HepG2 (cell line): ENCODE measurements at regions not wholly inside any gene's neighbourhood (a gene's known extent, or its start where the extent isn't known, plus 50 kb on each side); places are given as distances from the start of the nearest gene placed in this dataset.

Experiments
- ATAC-seq: fragments of 200-7000 bp; cut with Tn5 transposase; 3 replicates; pipeline ENCODE4 v1.9.1; 2020; ENCODE audit warnings: mild to moderate bottlenecking, moderate library complexity
- BruUV-seq: library from RNA; stranded (reverse); fragments of 400-500 nt; replicated peaks from 2 replicates; lab custom pipeline; 2021; lab: Mats Ljungman, UMichigan
- CTCF ChIA-PET: fragments of 300-600 bp; formaldehyde crosslinking; extraction: SDS; loops from one replicate; lab custom pipeline; 2021; ENCODE audit warnings: low total read pairs, inconsistent platforms, low intra/inter-chr PET ratio; lab: Yijun Ruan, JAX
- POLR2A ChIA-PET: fragments of 350-600 bp; sonication (Branson Sonifier 250); formaldehyde crosslinking; loops from one replicate; lab custom pipeline; 2020; ENCODE audit warnings: antibody characterized with exemption, inconsistent platforms; lab: Yijun Ruan, JAX
- DNase-seq: peaks from one replicate; pipeline ENCODE4 v3.0.0-alpha.2; 2015; ENCODE audit warnings: low spot score
- FAIRE-seq: peaks from 3 replicates; lab custom pipeline; 2011; peaks lifted over from hg19 to GRCh38; lab: Jason Lieb, UNC
- H2AFZ ChIP-seq: one replicate; pipeline ENCODE4 v1.6.1; 2011; ENCODE audit warnings: low read length, inconsistent platforms
- H3K27ac ChIP-seq: fragments of 300-600 bp; 3 replicates; pipeline ENCODE4 v1.8.0; 2011; ENCODE audit warnings: mixed run types, mild to moderate bottlenecking, mixed read lengths, low read length, inconsistent platforms; ENCODE audit not compliant: insufficient read depth; ENCODE audit errors: extremely low read length
- H3K27me3 ChIP-seq, 2 experiments: fragments of 200-600 bp in 1 of 2; 2 replicates in 1 of 2; 3 replicates in 1 of 2; pipeline versions ENCODE4 v1.6.0 to v1.8.0; 2011; ENCODE audit warnings: low read length in 2 of 2, mild to moderate bottlenecking in 2 of 2, moderate library complexity in 2 of 2, inconsistent platforms in 1 of 2; ENCODE audit not compliant: insufficient read depth in 2 of 2, control insufficient read depth in 1 of 2
- H3K36me3 ChIP-seq, 2 experiments: fragments of 200-600 bp in 1 of 2; replicated peaks in 1 of 2; 2 replicates in 1 of 2; 3 replicates in 1 of 2; pipeline versions ENCODE4 v1.5.1 to v1.8.0; 2011; ENCODE audit warnings: low read length in 2 of 2, inconsistent platforms in 1 of 2; ENCODE audit not compliant: insufficient read depth in 2 of 2, control insufficient read depth in 1 of 2
- H3K4me1 ChIP-seq: 2 replicates; pipeline ENCODE4 v1.5.1; 2012; ENCODE audit warnings: low read length, inconsistent platforms; ENCODE audit not compliant: insufficient read depth
- H3K4me2 ChIP-seq: 2 replicates; pipeline ENCODE4 v1.6.0; 2011; ENCODE audit warnings: low read depth, low read length, inconsistent platforms
- H3K4me3 ChIP-seq, 3 experiments: fragments of 200-600 bp in 1 of 3; sonication (generic), shearing (Covaris generic) in 1 of 3; replicated peaks in 1 of 3; 2 replicates each; pipeline ENCODE4 v1.5.1; 2011 to 2016; ENCODE audit warnings: low read length in 3 of 3, inconsistent platforms in 2 of 3, low read depth in 2 of 3, mild to moderate bottlenecking in 2 of 3, control low read depth in 1 of 3, mixed read lengths in 1 of 3; ENCODE audit not compliant: insufficient read depth in 1 of 3
- H3K79me2 ChIP-seq: one replicate; pipeline ENCODE4 v1.6.1; 2011; ENCODE audit warnings: low read length, inconsistent platforms; ENCODE audit not compliant: insufficient read depth
- H3K9ac ChIP-seq: 2 replicates; pipeline ENCODE4 v1.6.0; 2011; ENCODE audit warnings: mild to moderate bottlenecking, low read depth, low read length, inconsistent platforms; ENCODE audit not compliant: insufficient read depth
- H3K9me3 ChIP-seq: 2 replicates; pipeline ENCODE4 v1.5.1; 2012; ENCODE audit warnings: mild to moderate bottlenecking, low read length
- H4K20me1 ChIP-seq: 2 replicates; pipeline ENCODE4 v1.6.0; 2011; ENCODE audit warnings: inconsistent platforms, mild to moderate bottlenecking, low read length, moderate library complexity; ENCODE audit not compliant: insufficient read depth
- ETV6 ChIP-seq: sonication (generic); formaldehyde crosslinking; conservative IDR thresholded peaks from 2 replicates; pipeline ENCODE4 v1.4.0; 2020; ENCODE audit warnings: missing genetic modification reagents
- FOXC1 ChIP-seq: sonication (generic); formaldehyde crosslinking; IDR thresholded peaks from 2 replicates; pipeline ENCODE4 v1.8.0; 2022; ENCODE audit warnings: mild to moderate bottlenecking, missing genetic modification reagents, borderline replicate concordance
- JUN ChIP-seq: sonication (generic); formaldehyde crosslinking; IDR thresholded peaks from 2 replicates; pipeline ENCODE4 v1.4.0; 2020; ENCODE audit warnings: mild to moderate bottlenecking, missing genetic modification reagents
- MBNL3 ChIP-seq: fragments of 250-450 bp; sonication (Bioruptor Pico); conservative IDR thresholded peaks from 2 replicates; pipeline ENCODE4 v1.8.0; 2022; ENCODE audit warnings: mild to moderate bottlenecking, inconsistent platforms
- MEIS1 ChIP-seq: sonication (generic); formaldehyde crosslinking; IDR thresholded peaks from 2 replicates; pipeline ENCODE4 v1.9.0; 2021; ENCODE audit warnings: mild to moderate bottlenecking, missing genetic modification reagents, moderate library complexity, borderline replicate concordance
- NR1H2 ChIP-seq: sonication (generic); formaldehyde crosslinking; IDR thresholded peaks from 2 replicates; pipeline ENCODE4 v1.8.1; 2022; ENCODE audit warnings: low read depth, missing genetic modification reagents, borderline replicate concordance
- STAT5B ChIP-seq: sonication (generic); formaldehyde crosslinking; IDR thresholded peaks from 2 replicates; pipeline ENCODE4 v1.4.0; 2020; ENCODE audit warnings: missing genetic modification reagents
- TCF7 ChIP-seq: sonication (generic); IDR thresholded peaks from 2 replicates; pipeline ENCODE4 v1.6.1; 2016; ENCODE audit warnings: antibody characterized with exemption, low read depth
- THYN1 ChIP-seq: sonication (generic); formaldehyde crosslinking; IDR thresholded peaks from 2 replicates; pipeline ENCODE4 v1.8.1; 2023; ENCODE audit warnings: low read depth, mild to moderate bottlenecking, moderate library complexity, missing genetic modification reagents, borderline replicate concordance
- ZMYM3 ChIP-seq: sonication (generic); formaldehyde crosslinking; IDR thresholded peaks from 2 replicates; pipeline ENCODE4 v1.5.1; 2020; ENCODE audit warnings: mild to moderate bottlenecking, missing genetic modification reagents
- ZNF224 ChIP-seq: sonication (generic); formaldehyde crosslinking; IDR thresholded peaks from 2 replicates; pipeline ENCODE4 v1.5.0; 2020; ENCODE audit warnings: mild to moderate bottlenecking, missing genetic modification reagents
- ZNF468 ChIP-seq: sonication (generic); formaldehyde crosslinking; IDR thresholded peaks from 2 replicates; pipeline ENCODE4 v1.8.0; 2022; ENCODE audit warnings: mild to moderate bottlenecking, moderate library complexity, missing genetic modification reagents
- WGBS: methylation state at CpG from one replicate; pipeline ENCODE4 v1.1.6; 2017; ENCODE audit warnings: low lambda C conversion rate; 5-methylcytosine and 5-hydroxymethylcytosine counted together
- in situ Hi-C: cut with HindIII; loops from 2 replicates; pipeline ENCODE4 v1.10.0; 2017; ENCODE audit warnings: low pct_unique_long_range_greater_than_20kb; ENCODE audit not compliant: extremely low pct_ligation_motif_present
- intact Hi-C: fragments of 100-400 bp; cut with micrococcal nuclease; formaldehyde crosslinking; loops from one replicate; pipeline ENCODE4 v1.10.0; 2022; ENCODE audit not compliant: unreplicated experiment
- TF ChIP-seq, protein P1 (sequence below): sonication (generic); formaldehyde crosslinking; IDR thresholded peaks from 2 replicates; pipeline ENCODE4 v1.4.0; 2020; ENCODE audit warnings: missing genetic modification reagents; ENCODE audit errors: not compliant biosample characterization
- TF ChIP-seq, protein P2 (sequence below): sonication (generic); formaldehyde crosslinking; IDR thresholded peaks from 2 replicates; pipeline ENCODE4 v1.4.0; 2020; ENCODE audit warnings: missing genetic modification reagents
- TF ChIP-seq, protein P3 (sequence below): sonication (generic); formaldehyde crosslinking; IDR thresholded peaks from 2 replicates; pipeline ENCODE4 v1.4.0; 2020; ENCODE audit warnings: missing genetic modification reagents
- TF ChIP-seq, protein P4 (sequence below): sonication (generic); formaldehyde crosslinking; IDR thresholded peaks from 2 replicates; pipeline ENCODE4 v1.5.0; 2020; ENCODE audit warnings: missing genetic modification reagents

DNA sequence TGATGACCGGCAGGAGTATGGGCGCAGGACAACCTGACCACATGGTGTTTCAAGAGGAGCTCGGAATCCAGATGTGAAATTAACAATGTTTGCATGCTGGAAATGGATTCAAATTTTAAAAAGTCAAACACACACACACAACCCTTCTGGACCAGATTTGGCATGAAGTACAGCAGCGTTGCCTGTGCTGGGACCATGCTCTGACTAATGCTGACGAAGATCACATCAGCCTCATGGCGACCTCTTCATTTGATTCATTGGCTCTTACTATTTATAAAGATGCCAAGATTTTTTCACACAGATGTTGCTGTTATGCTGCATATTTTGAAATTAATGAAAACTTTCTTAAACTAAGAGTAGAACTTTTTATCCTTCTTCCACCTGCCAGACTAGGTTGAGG lies 926.6 kb upstream of the TMEM132C start:
- in situ Hi-C loops (no loop called here), intact Hi-C loops (no loop called here)
- H3K27ac ChIP-seq = no peak overlapping the region
- ATAC-seq = no peak
- CTCF ChIA-PET = no interaction called here
- H3K4me2 ChIP-seq = no peak overlapping the region
- no peaks in the 10 kb centered on the region for H3K36me3 ChIP-seq
- no peak overlapping the region for H3K4me3 ChIP-seq
- no peaks in the 10 kb centered on the region for H3K4me1 ChIP-seq
- peaks cover 40% of the 10 kb centered on the region for H3K9me3 ChIP-seq
- 0% methylated on average over 6 of the region's 6 CpGs for WGBS
- H4K20me1 ChIP-seq = no peaks in the 10 kb centered on the region
- no TSS peak for BruUV-seq
- no peaks in the 10 kb centered on the region for H3K27me3 ChIP-seq
- FAIRE-seq = no peak
- DNase-seq = no peak
- POLR2A ChIA-PET = no interaction called here
- H3K79me2 ChIP-seq = no peaks in the 10 kb centered on the region
- no peak for TF ChIP-seq ZNF224 (CRISPR knock-in tag)
- TF ChIP-seq, protein P1, sequence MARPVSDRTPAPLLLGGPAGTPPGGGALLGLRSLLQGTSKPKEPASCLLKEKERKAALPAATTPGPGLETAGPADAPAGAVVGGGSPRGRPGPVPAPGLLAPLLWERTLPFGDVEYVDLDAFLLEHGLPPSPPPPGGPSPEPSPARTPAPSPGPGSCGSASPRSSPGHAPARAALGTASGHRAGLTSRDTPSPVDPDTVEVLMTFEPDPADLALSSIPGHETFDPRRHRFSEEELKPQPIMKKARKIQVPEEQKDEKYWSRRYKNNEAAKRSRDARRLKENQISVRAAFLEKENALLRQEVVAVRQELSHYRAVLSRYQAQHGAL (CRISPR knock-in tag) = no peak
- TF ChIP-seq TCF7 = no peak
- TF ChIP-seq ETV6 (CRISPR knock-in tag) = no peak
- no peak for TF ChIP-seq ZNF468 (CRISPR knock-in tag)
- no peak for TF ChIP-seq FOXC1 (CRISPR knock-in tag)
- TF ChIP-seq THYN1 = no peak
- no peak for TF ChIP-seq MEIS1 (CRISPR knock-in tag)
- no peak for TF ChIP-seq ZMYM3 (CRISPR knock-in tag)
- TF ChIP-seq JUN (CRISPR knock-in tag) = no peak
- TF ChIP-seq, protein P2, sequence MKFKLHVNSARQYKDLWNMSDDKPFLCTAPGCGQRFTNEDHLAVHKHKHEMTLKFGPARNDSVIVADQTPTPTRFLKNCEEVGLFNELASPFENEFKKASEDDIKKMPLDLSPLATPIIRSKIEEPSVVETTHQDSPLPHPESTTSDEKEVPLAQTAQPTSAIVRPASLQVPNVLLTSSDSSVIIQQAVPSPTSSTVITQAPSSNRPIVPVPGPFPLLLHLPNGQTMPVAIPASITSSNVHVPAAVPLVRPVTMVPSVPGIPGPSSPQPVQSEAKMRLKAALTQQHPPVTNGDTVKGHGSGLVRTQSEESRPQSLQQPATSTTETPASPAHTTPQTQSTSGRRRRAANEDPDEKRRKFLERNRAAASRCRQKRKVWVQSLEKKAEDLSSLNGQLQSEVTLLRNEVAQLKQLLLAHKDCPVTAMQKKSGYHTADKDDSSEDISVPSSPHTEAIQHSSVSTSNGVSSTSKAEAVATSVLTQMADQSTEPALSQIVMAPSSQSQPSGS (CRISPR knock-in tag) = no peak
- TF ChIP-seq, protein P3, sequence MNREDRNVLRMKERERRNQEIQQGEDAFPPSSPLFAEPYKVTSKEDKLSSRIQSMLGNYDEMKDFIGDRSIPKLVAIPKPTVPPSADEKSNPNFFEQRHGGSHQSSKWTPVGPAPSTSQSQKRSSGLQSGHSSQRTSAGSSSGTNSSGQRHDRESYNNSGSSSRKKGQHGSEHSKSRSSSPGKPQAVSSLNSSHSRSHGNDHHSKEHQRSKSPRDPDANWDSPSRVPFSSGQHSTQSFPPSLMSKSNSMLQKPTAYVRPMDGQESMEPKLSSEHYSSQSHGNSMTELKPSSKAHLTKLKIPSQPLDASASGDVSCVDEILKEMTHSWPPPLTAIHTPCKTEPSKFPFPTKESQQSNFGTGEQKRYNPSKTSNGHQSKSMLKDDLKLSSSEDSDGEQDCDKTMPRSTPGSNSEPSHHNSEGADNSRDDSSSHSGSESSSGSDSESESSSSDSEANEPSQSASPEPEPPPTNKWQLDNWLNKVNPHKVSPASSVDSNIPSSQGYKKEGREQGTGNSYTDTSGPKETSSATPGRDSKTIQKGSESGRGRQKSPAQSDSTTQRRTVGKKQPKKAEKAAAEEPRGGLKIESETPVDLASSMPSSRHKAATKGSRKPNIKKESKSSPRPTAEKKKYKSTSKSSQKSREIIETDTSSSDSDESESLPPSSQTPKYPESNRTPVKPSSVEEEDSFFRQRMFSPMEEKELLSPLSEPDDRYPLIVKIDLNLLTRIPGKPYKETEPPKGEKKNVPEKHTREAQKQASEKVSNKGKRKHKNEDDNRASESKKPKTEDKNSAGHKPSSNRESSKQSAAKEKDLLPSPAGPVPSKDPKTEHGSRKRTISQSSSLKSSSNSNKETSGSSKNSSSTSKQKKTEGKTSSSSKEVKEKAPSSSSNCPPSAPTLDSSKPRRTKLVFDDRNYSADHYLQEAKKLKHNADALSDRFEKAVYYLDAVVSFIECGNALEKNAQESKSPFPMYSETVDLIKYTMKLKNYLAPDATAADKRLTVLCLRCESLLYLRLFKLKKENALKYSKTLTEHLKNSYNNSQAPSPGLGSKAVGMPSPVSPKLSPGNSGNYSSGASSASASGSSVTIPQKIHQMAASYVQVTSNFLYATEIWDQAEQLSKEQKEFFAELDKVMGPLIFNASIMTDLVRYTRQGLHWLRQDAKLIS (CRISPR knock-in tag) = no peak
- TF ChIP-seq MBNL3 (CRISPR knock-in tag) = no peak
- TF ChIP-seq STAT5B = no peak
- no peak for TF ChIP-seq NR1H2
- TF ChIP-seq, protein P4, sequence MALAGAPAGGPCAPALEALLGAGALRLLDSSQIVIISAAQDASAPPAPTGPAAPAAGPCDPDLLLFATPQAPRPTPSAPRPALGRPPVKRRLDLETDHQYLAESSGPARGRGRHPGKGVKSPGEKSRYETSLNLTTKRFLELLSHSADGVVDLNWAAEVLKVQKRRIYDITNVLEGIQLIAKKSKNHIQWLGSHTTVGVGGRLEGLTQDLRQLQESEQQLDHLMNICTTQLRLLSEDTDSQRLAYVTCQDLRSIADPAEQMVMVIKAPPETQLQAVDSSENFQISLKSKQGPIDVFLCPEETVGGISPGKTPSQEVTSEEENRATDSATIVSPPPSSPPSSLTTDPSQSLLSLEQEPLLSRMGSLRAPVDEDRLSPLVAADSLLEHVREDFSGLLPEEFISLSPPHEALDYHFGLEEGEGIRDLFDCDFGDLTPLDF (CRISPR knock-in tag) = no peak
- H3K9ac ChIP-seq = no peak overlapping the region
- H2AFZ ChIP-seq = no peak overlapping the region
